ENCODE measurements at regions not wholly inside any gene's neighbourhood (a gene's known extent, or its start where the extent isn't known, plus 50 kb on each side); places are given as distances from the start of the nearest gene placed in this dataset.
"Not testable (repeated sequence)": the region's sequence is repeated elsewhere in the genome, so short reads cannot be mapped to it uniquely, and the experiment has no call there.

- H3K36me3 ChIP-seq: no peaks in the 10 kb centered on the region
- 38% methylated on average over 2 of the region's 2 CpGs for WGBS, 2 donors (ENCODE audit: low coverage in 1 of 2)
- H3K27ac ChIP-seq: no peak overlapping the region
- H3K9me3 ChIP-seq: peaks cover 0 to 5% (median 0%) of the 10 kb centered on the region in 3 donors
- TF ChIP-seq POLR2A (IDR thresholded peaks at IDR 0.05) (no peak), EP300 (IDR thresholded peaks at IDR 0.05) (no peak), POLR2AphosphoS5 (IDR thresholded peaks at IDR 0.05) (no peak)
- TF ChIP-seq, protein P1, sequence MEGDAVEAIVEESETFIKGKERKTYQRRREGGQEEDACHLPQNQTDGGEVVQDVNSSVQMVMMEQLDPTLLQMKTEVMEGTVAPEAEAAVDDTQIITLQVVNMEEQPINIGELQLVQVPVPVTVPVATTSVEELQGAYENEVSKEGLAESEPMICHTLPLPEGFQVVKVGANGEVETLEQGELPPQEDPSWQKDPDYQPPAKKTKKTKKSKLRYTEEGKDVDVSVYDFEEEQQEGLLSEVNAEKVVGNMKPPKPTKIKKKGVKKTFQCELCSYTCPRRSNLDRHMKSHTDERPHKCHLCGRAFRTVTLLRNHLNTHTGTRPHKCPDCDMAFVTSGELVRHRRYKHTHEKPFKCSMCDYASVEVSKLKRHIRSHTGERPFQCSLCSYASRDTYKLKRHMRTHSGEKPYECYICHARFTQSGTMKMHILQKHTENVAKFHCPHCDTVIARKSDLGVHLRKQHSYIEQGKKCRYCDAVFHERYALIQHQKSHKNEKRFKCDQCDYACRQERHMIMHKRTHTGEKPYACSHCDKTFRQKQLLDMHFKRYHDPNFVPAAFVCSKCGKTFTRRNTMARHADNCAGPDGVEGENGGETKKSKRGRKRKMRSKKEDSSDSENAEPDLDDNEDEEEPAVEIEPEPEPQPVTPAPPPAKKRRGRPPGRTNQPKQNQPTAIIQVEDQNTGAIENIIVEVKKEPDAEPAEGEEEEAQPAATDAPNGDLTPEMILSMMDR (IDR thresholded peaks at IDR 0.05): no peak
- no peak for ATAC-seq
- no peaks in the 10 kb centered on the region for H3K4me1 ChIP-seq
- H3K4me3 ChIP-seq: no peak overlapping the region
- H3K27me3 ChIP-seq: no peaks in the 10 kb centered on the region
Measured at GRCh38 chr14:30063746-30064145, 136.1 kb upstream of the PRKD1 start.

DNA sequence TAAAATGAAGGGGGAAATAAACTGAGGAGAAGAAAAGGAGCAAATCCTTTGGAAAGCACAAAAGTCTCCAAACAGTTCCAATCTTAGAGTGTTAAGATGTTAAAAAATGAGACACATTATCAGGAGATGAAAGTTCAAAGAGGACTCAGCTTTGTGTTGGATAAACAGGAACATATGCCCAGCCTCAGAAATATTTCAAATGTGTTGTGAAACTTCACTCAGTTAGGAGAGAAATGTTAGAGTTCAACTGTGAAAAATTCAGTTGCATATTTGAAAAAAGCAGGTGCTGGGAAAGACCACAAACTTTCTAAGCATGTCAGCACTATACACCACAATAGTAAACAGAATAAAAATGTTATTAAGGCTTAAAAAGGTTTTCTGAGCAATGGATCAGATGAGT, 136.8 kb upstream of the PRKD1 start:
- Histone ChIP-seq H3K4me1 (no peaks in the 10 kb centered on the region), H3K9me3 (peaks cover 0 to 5% (median 0%) of the 10 kb centered on the region in 3 donors), H3K36me3 (no peaks in the 10 kb centered on the region), H3K27me3 (no peaks in the 10 kb centered on the region), H3K27ac (no peak overlapping the region), H3K4me3 (no peak overlapping the region)
- TF ChIP-seq, protein P1 (IDR thresholded peaks at IDR 0.05): no peak
- TF ChIP-seq EP300 (IDR thresholded peaks at IDR 0.05): no peak
- no peak for TF ChIP-seq POLR2AphosphoS5 (IDR thresholded peaks at IDR 0.05)
- TF ChIP-seq POLR2A (IDR thresholded peaks at IDR 0.05): no peak
- ATAC-seq: no peak

DNA sequence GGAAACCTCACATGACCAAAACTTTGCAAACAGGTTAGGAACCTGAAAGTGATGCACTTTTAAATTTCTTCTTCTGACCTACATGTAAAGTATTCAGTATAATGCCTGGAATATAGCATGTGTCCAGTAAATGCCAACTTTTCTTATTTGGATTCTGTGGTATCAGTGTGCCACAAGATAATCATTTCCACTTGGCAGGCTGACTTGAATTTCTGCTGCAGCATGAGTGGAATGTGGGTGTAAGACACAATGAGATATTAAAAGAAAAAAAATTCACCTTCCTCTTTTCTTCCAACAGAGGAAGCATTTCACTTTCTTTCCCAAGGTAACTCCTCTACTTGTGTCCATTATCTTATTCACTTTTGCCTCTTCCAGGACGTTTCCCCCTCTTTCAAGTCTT, 141.9 kb upstream of the PRKD1 start:
- TF ChIP-seq POLR2AphosphoS5 (IDR thresholded peaks at IDR 0.05) (no peak), POLR2A (IDR thresholded peaks at IDR 0.05) (no peak), EP300 (IDR thresholded peaks at IDR 0.05) (no peak)
- TF ChIP-seq, protein P1 (IDR thresholded peaks at IDR 0.05): no peak
- Histone ChIP-seq H3K4me3 (no peak overlapping the region), H3K27ac (no peak overlapping the region), H3K9me3 (peaks cover 0 to 5% (median 0%) of the 10 kb centered on the region in 3 donors), H3K27me3 (no peaks in the 10 kb centered on the region), H3K36me3 (no peaks in the 10 kb centered on the region), H3K4me1 (no peaks in the 10 kb centered on the region)
- ATAC-seq: no peak
- 33 to 41% methylated on average over 1 of the region's 1 CpG for WGBS, 2 donors (ENCODE audit: low coverage in 1 of 2)

- H3K4me3 ChIP-seq, H3K36me3 ChIP-seq, ATAC-seq, H3K9me3 ChIP-seq, H3K4me1 ChIP-seq, H3K27ac ChIP-seq, H3K27me3 ChIP-seq: not testable (repeated sequence)
- 54 to 57% methylated on average over 1 to 2 of the region's 2 CpGs for WGBS, 2 donors (ENCODE audit: low coverage in 1 of 2)
Measured at GRCh38 chr14:30072454-30072853, 144.8 kb upstream of the PRKD1 start.

DNA sequence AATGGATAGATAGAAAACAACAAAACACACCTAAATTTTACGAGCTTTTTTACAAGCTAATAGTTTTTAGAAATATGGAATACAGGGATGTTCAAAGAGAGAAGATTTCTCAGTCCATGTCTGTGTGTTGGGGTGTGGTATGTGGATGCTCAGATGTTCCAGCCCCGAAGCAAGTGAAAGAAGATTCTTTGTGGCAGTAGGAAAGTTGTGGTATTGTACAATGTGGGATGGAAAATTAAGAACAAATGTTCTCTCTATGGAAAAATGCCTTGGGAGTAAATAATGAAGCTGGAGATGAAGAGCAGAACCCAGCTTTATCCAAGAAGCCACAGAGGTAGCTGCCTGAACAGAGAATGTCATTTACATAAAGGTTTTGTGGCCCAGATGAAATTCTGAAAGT, 150.3 kb upstream of the PRKD1 start:
- Histone ChIP-seq H3K4me1 (no peaks in the 10 kb centered on the region), H3K9me3 (no peaks in the 10 kb centered on the region), H3K36me3 (no peaks in the 10 kb centered on the region), H3K27ac (no peak overlapping the region), H3K27me3 (no peaks in the 10 kb centered on the region), H3K4me3 (no peak overlapping the region)
- ATAC-seq: no peak
- TF ChIP-seq, protein P1 (IDR thresholded peaks at IDR 0.05): no peak
- TF ChIP-seq POLR2AphosphoS5 (IDR thresholded peaks at IDR 0.05) (no peak), POLR2A (IDR thresholded peaks at IDR 0.05) (no peak), EP300 (IDR thresholded peaks at IDR 0.05) (no peak)
- 52 to 63% methylated on average over 2 of the region's 2 CpGs for WGBS, 2 donors (ENCODE audit: low coverage in 1 of 2)

Measured in gastroesophageal sphincter (tissue), 4 donors.